HG02763 (cell line): ENCODE measurements at regions not wholly inside any gene's neighbourhood (a gene's known extent, or its start where the extent isn't known, plus 50 kb on each side); places are given as distances from the start of the nearest gene placed in this dataset.

Source experiments
- ATAC-seq: cut with Tn5 transposase; IDR thresholded peaks from one replicate; pipeline ENCODE4 v1.9.1; 2021; ENCODE audit warnings: mild to moderate bottlenecking, moderate library complexity; ENCODE audit not compliant: unreplicated experiment

- ATAC-seq: no peak
Observed at GRCh38 chr1:29827237-29827750, 591.0 kb downstream of the PTPRU start.

- no peak for ATAC-seq
Observed at GRCh38 chr1:29826646-29827045, 590.3 kb downstream of the PTPRU start.

GRCh38 chr1:29825941-29826415, 589.7 kb downstream of the PTPRU start:
- no peak for ATAC-seq

GRCh38 chr1:29825274-29825940, 589.1 kb downstream of the PTPRU start:
- ATAC-seq: no peak

- no peak for ATAC-seq
Observed at GRCh38 chr1:29824511-29825273, 588.4 kb downstream of the PTPRU start.

GRCh38 chr1:29824025-29824424, 587.7 kb downstream of the PTPRU start:
- ATAC-seq: no peak

- no peak for ATAC-seq
Observed at GRCh38 chr1:29823561-29823960, 587.2 kb downstream of the PTPRU start.

- ATAC-seq: no peak
Observed at GRCh38 chr1:29821605-29822004, 585.3 kb downstream of the PTPRU start.

GRCh38 chr1:29820401-29820800, 584.1 kb downstream of the PTPRU start:
- no peak for ATAC-seq

- ATAC-seq: no peak
Observed at GRCh38 chr1:29812408-29813135, 576.2 kb downstream of the PTPRU start.

- ATAC-seq: no peak
Observed at GRCh38 chr1:29811727-29812407, 575.5 kb downstream of the PTPRU start.

- no peak for ATAC-seq
Observed at GRCh38 chr1:29811247-29811646, 574.9 kb downstream of the PTPRU start.

- no peak for ATAC-seq
Observed at GRCh38 chr1:29810121-29811120, 574.1 kb downstream of the PTPRU start.

- ATAC-seq: no peak
Observed at GRCh38 chr1:29809446-29810120, 573.3 kb downstream of the PTPRU start.

- ATAC-seq: no peak
Observed at GRCh38 chr1:29808141-29808995, 572.0 kb downstream of the PTPRU start.

GRCh38 chr1:29807689-29808088, 571.4 kb downstream of the PTPRU start:
- no peak for ATAC-seq

- no peak for ATAC-seq
Observed at GRCh38 chr1:29806646-29807319, 570.5 kb downstream of the PTPRU start.

- ATAC-seq: no peak
Observed at GRCh38 chr1:29805896-29806160, 569.5 kb downstream of the PTPRU start.
